ENCODE measurements at regions not wholly inside any gene's neighbourhood (a gene's known extent, or its start where the extent isn't known, plus 50 kb on each side); places are given as distances from the start of the nearest gene placed in this dataset.

DNA sequence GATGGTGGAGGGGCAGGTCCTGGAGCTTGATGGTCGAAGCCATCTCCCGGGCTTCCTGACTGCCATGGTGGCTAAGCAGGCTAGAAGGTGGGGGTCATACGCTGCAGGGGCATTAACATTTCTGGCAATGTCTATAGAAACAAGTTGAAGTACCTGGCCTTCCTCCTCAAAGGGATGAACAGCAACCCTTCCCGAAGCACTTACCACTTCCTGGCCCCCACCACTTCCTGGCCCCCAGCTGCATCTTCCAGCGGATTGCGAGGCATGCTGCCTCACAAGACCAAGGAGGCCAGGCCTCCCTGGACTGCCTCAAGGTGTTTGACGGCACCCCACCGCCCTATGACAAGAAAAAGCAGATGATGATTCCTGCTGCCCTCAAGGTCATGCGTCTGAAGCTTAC is 97.0 kb upstream of the MOCS2 start:
- TF ChIP-seq, protein P1, sequence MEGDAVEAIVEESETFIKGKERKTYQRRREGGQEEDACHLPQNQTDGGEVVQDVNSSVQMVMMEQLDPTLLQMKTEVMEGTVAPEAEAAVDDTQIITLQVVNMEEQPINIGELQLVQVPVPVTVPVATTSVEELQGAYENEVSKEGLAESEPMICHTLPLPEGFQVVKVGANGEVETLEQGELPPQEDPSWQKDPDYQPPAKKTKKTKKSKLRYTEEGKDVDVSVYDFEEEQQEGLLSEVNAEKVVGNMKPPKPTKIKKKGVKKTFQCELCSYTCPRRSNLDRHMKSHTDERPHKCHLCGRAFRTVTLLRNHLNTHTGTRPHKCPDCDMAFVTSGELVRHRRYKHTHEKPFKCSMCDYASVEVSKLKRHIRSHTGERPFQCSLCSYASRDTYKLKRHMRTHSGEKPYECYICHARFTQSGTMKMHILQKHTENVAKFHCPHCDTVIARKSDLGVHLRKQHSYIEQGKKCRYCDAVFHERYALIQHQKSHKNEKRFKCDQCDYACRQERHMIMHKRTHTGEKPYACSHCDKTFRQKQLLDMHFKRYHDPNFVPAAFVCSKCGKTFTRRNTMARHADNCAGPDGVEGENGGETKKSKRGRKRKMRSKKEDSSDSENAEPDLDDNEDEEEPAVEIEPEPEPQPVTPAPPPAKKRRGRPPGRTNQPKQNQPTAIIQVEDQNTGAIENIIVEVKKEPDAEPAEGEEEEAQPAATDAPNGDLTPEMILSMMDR (IDR thresholded peaks at IDR 0.05) = no peak
- DNase-seq (ENCODE audit: low spot score) = no peak
- no peak overlapping the region for H3K27ac ChIP-seq
- H3K4me3 ChIP-seq = no peak overlapping the region

DNA sequence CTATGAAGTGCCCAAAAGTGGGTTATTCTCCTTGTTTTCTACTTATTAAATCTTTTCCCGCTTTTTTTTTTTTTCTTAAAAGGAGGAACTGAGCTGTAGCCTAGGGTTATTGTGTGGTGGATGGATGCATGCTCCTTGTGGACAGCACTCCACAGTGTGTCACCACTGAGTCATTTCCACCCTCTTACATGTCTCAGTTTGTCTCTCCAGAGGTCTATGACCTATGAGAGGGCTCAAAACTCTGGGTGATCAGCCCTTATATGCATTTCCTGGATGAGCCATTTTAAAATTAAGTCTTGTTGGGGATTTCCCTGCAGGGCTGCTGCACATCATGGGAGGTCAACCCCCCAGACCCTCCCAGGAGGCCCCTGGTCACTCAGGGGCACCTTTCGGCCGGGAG is 102.2 kb upstream of the MOCS2 start:
- no peak for DNase-seq (ENCODE audit: low spot score)
- TF ChIP-seq, protein P1 (IDR thresholded peaks at IDR 0.05) = no peak
- no peak overlapping the region for H3K27ac ChIP-seq
- no peak overlapping the region for H3K4me3 ChIP-seq

DNA sequence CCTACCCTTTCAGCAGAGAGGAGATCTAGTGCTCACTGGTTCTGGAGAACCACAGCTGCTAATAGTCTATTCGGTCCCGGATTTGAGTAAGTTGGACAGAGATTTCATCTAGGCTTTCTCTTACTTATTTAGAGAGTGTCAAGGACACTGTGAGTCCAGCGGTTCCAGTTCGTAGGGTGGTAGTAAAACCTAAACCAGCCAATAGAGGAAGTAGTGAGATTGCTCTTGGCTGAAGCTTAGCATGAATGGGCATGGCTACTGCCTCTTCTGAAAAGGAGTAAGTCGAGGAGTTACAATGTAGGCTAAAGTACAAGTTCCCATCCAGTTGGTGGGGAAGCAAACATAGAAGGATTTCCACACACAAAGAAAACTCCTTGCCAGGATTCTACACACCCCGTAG is 109.6 kb upstream of the MOCS2 start:
- TF ChIP-seq, protein P1 (IDR thresholded peaks at IDR 0.05) = no peak
- H3K27ac ChIP-seq = no peak overlapping the region
- DNase-seq (ENCODE audit: low spot score) = no peak
- H3K4me3 ChIP-seq = no peak overlapping the region

DNA sequence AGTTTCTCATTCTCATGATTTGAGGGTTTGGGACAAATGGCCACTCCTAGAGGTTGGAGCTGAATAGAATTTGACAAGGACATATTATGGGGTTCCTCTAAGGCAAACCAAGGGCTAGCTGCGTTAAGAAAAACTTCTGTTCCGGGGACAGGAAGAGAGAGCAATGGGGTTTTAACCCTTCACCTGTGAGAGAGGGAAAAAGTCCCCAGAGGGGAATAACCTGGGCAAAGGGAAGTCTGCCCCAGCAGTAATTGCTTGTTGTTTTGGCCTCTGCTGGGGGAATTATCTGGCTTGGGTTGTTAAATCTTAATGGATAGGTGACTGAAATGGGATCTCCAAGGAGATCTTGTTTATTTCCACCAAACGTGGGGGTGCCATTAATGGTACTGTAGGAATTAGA is 110.1 kb upstream of the MOCS2 start:
- Histone ChIP-seq H3K4me3 (no peak overlapping the region), H3K27ac (no peak overlapping the region)
- no peak for DNase-seq (ENCODE audit: low spot score)
- TF ChIP-seq, protein P1 (IDR thresholded peaks at IDR 0.05) = no peak

DNA sequence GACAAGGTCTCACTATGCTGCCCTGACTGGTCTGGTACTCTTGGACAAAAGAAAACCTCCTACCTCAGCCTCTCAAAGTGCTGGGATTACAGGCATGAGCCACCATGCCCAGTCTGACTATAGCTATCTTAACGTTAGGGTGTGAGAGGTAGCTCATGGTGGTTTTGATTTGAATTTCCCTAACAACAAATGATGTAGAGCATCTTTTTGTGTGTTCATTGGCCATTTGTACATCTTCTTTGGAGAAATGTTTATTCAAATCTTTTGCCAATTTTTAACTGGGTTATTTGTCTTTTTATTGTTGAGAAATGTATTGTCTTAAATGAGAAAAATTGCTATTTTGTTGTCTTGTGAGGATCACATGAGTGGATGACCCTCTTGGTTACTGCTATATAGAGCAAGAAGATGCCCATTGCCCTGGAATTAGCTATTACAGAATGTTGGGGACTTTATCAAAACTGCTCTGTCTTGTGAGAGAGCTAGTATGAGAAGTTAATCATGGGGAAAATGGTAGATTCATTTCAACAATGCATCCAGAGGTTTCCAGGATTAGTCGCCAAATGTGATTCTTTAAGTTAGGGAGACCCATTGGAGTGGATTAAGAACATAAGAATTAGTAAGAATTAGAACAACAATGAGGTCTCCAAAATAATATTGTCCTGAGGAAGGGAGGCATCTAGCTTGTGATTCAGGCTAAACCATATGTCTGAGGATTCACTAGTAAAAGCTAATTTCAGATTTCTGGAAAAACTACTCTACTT is 124.3 kb upstream of the MOCS2 start:
- TF ChIP-seq, protein P1 (IDR thresholded peaks at IDR 0.05) = no peak

DNA sequence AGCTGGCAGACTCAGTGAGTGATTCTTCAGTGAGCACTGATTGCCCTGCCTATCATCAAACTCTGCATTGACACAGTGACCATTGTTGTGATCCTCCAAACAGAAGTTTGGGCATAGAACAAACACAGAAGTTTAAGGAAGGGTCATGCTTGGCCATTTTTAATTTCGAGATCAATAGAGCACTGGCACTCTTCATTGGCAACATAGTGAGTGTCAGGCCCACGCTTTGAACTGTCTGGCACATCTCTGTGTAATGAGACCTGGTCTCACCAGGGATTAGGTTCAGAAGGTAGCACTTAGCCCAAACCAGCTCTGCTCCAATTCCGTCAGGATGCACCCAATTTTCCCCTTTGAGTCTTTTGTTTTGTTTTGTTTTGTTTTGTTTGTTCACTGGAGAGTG is 127.1 kb upstream of the MOCS2 start:
- DNase-seq (ENCODE audit: low spot score) = no peak
- TF ChIP-seq, protein P1 (IDR thresholded peaks at IDR 0.05) = no peak
- H3K4me3 ChIP-seq = no peak overlapping the region
- H3K27ac ChIP-seq = no peak overlapping the region

More for the DNA sequence above, 124.3 kb upstream of the MOCS2 start:
- Histone ChIP-seq H3K27ac (no peak overlapping the region), H3K4me3 (no peak overlapping the region)
- no peak for DNase-seq (ENCODE audit: low spot score)

DNA sequence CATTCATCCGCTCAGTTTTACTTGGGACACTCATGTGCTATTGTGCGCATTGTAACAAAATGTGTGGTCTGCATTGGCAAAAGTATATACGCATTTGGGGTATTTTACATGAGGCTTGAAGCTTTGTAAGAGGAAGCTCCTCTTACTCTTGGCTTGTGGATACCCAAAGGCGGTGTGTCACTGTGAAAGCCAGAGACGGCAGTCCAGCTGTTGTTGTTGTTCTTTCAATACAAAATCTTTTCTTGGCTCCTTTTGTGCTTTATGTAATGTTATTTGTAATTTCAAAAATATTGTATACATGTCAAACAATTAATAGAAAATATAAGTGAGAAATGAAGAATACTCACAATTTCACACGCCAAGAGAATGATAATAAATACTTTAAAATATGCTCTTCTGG is 128.3 kb upstream of the MOCS2 start:
- Histone ChIP-seq H3K27ac (no peak overlapping the region), H3K4me3 (no peak overlapping the region)
- TF ChIP-seq, protein P1 (IDR thresholded peaks at IDR 0.05) = no peak
- DNase-seq (ENCODE audit: low spot score) = no peak
